Fibroblast of peridontal ligament (primary cell): ENCODE measurements at regions not wholly inside any gene's neighbourhood (a gene's known extent, or its start where the extent isn't known, plus 50 kb on each side); places are given as distances from the start of the nearest gene placed in this dataset.

Experiments used
- DNase-seq: peaks from one replicate; pipeline ENCODE4 v3.0.0-alpha.2; 2010; ENCODE audit errors: extremely low read depth

GRCh38 chr1:115413621-115414020 is 75.6 kb upstream of the NGF start:
- no peak for DNase-seq

- DNase-seq, result no peak
Measured at GRCh38 chr1:115413208-115413607, 75.2 kb upstream of the NGF start.

- DNase-seq, result no peak
Measured at GRCh38 chr1:115412733-115413132, 74.7 kb upstream of the NGF start.

- peak; percentile 50 for DNase-seq
Measured at GRCh38 chr1:115412286-115412685, 74.2 kb upstream of the NGF start.

GRCh38 chr1:115411371-115412063 is 73.5 kb upstream of the NGF start:
- peak; percentile 69 for DNase-seq

GRCh38 chr1:115409094-115410015 is 71.3 kb upstream of the NGF start:
- DNase-seq, result peak; percentile 57

GRCh38 chr1:115408533-115408932 is 70.5 kb upstream of the NGF start:
- no peak for DNase-seq

GRCh38 chr1:115404911-115405310 is 66.9 kb upstream of the NGF start:
- DNase-seq, result no peak

GRCh38 chr1:115402753-115403184 is 64.7 kb upstream of the NGF start:
- no peak for DNase-seq

- peak; percentile 52 for DNase-seq
Measured at GRCh38 chr1:115401676-115402075, 63.6 kb upstream of the NGF start.

GRCh38 chr1:115400891-115401290 is 62.8 kb upstream of the NGF start:
- DNase-seq, result no peak

- DNase-seq, result no peak
Measured at GRCh38 chr1:115400426-115400825, 62.4 kb upstream of the NGF start.

- DNase-seq, result no peak
Measured at GRCh38 chr1:115398745-115399144, 60.7 kb upstream of the NGF start.
